Endodermal cell (in vitro differentiated cells): ENCODE measurements at regions not wholly inside any gene's neighbourhood (a gene's known extent, or its start where the extent isn't known, plus 50 kb on each side); places are given as distances from the start of the nearest gene placed in this dataset.

Experiments used
- DNase-seq: peaks from one replicate; pipeline ENCODE4 v3.0.0-alpha.2; 2017
- H3K27ac ChIP-seq: 2 replicates; pipeline ENCODE4 v1.5.1; 2013; ENCODE audit warnings: mild to moderate bottlenecking, low read depth, low read length, moderate library complexity
- H3K27me3 ChIP-seq: 2 replicates; pipeline ENCODE4 v1.6.1; 2013; ENCODE audit warnings: mild to moderate bottlenecking, low read length, moderate library complexity; ENCODE audit not compliant: insufficient read depth, control insufficient read depth, poor library complexity, severe bottlenecking
- H3K36me3 ChIP-seq: 2 replicates; pipeline ENCODE4 v1.7.0; 2013; ENCODE audit warnings: mild to moderate bottlenecking, low read length, moderate library complexity; ENCODE audit not compliant: control insufficient read depth, insufficient read depth
- H3K4me1 ChIP-seq: one replicate; pipeline ENCODE4 v1.7.0; 2013; ENCODE audit warnings: low read length; ENCODE audit not compliant: control insufficient read depth, insufficient read depth
- H3K4me3 ChIP-seq: 2 replicates; pipeline ENCODE4 v1.5.1; 2013; ENCODE audit warnings: mild to moderate bottlenecking, low read length, moderate library complexity
- H3K9ac ChIP-seq: 2 replicates; pipeline ENCODE4 v1.6.1; 2013; ENCODE audit warnings: mild to moderate bottlenecking, low read length, moderate library complexity; ENCODE audit not compliant: poor library complexity, severe bottlenecking; ENCODE audit errors: extremely low read depth
- H3K9me3 ChIP-seq: 2 replicates; pipeline ENCODE4 v1.6.1; 2013; ENCODE audit warnings: mild to moderate bottlenecking, low read length, moderate library complexity; ENCODE audit not compliant: control insufficient read depth
- H3K27ac Mint-ChIP-seq: 2 replicates; pipeline ENCODE4 v1.8.0; 2020; ENCODE audit warnings: mixed read lengths
- H3K27me3 Mint-ChIP-seq: 2 replicates; pipeline ENCODE4 v1.8.0; 2021; ENCODE audit warnings: mild to moderate bottlenecking, mixed read lengths; ENCODE audit not compliant: insufficient read depth
- H3K36me3 Mint-ChIP-seq: 2 replicates; pipeline ENCODE4 v1.8.0; 2020; ENCODE audit warnings: low read depth, mixed read lengths
- H3K4me1 Mint-ChIP-seq: 2 replicates; pipeline ENCODE4 v1.8.0; 2020; ENCODE audit warnings: mixed read lengths
- H3K4me3 Mint-ChIP-seq: 2 replicates; pipeline ENCODE4 v1.8.0; 2020; ENCODE audit warnings: mild to moderate bottlenecking, moderate library complexity, mixed read lengths
- H3K9me3 Mint-ChIP-seq: 2 replicates; pipeline ENCODE4 v1.8.0; 2020; ENCODE audit warnings: mild to moderate bottlenecking, mixed read lengths
- WGBS, 2 experiments: methylation state at CpG; one replicate each; pipeline versions ENCODE4 v1.1.5 to v1.1.7; 2013; ENCODE audit warnings: missing lambda C conversion rate in 2 of 2, mixed read lengths in 1 of 2; ENCODE audit not compliant: insufficient coverage in 1 of 2, insufficient read length in 1 of 2; 5-methylcytosine and 5-hydroxymethylcytosine counted together
- TF ChIP-seq, protein P1 (sequence below): fragments of 200-600 bp; sonication (generic); conservative IDR thresholded peaks from 2 replicates; pipeline ENCODE4 v1.5.0; 2021; ENCODE audit warnings: antibody characterized with exemption, mild to moderate bottlenecking

DNA sequence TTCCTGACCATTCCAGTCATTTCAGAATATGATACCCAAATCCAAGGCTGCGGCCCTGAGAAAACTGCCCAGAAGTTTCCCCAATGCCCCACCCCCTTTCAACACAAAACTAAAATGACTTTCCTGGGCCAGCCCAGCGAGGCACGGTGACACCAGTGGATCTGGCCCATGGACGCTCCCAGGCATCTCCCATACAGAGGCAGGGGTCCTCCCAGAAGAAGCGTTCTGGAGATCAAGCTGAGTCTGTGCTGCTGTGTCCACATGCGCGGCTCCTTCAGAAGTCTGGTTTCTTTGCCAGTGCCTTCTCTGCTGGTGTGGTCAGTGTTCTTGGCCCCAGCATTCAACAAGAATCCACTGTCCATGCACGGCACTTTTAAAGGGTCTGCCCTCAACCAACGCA, 228.2 kb upstream of the SFSWAP start:
- H3K4me3 ChIP-seq = no peak overlapping the region
- Mint-ChIP-seq H3K9me3 (no peaks in the 10 kb centered on the region), H3K4me3 (no peak overlapping the region), H3K36me3 (no peaks in the 10 kb centered on the region), H3K27ac (no peak overlapping the region), H3K4me1 (peaks cover 1% of the 10 kb centered on the region), H3K27me3 (peaks cover 4% of the 10 kb centered on the region)
- H3K9me3 ChIP-seq = no peaks in the 10 kb centered on the region
- peak; percentile 23 for DNase-seq
- no peaks in the 10 kb centered on the region for H3K36me3 ChIP-seq
- TF ChIP-seq, protein P1, sequence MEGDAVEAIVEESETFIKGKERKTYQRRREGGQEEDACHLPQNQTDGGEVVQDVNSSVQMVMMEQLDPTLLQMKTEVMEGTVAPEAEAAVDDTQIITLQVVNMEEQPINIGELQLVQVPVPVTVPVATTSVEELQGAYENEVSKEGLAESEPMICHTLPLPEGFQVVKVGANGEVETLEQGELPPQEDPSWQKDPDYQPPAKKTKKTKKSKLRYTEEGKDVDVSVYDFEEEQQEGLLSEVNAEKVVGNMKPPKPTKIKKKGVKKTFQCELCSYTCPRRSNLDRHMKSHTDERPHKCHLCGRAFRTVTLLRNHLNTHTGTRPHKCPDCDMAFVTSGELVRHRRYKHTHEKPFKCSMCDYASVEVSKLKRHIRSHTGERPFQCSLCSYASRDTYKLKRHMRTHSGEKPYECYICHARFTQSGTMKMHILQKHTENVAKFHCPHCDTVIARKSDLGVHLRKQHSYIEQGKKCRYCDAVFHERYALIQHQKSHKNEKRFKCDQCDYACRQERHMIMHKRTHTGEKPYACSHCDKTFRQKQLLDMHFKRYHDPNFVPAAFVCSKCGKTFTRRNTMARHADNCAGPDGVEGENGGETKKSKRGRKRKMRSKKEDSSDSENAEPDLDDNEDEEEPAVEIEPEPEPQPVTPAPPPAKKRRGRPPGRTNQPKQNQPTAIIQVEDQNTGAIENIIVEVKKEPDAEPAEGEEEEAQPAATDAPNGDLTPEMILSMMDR = no peak
- no peak overlapping the region for H3K27ac ChIP-seq
- no peak overlapping the region for H3K9ac ChIP-seq
- H3K27me3 ChIP-seq = no peaks in the 10 kb centered on the region
- H3K4me1 ChIP-seq = no peaks in the 10 kb centered on the region
- WGBS, 2 experiments = 93% methylated on average over 8 to 9 of the region's 9 CpGs

DNA sequence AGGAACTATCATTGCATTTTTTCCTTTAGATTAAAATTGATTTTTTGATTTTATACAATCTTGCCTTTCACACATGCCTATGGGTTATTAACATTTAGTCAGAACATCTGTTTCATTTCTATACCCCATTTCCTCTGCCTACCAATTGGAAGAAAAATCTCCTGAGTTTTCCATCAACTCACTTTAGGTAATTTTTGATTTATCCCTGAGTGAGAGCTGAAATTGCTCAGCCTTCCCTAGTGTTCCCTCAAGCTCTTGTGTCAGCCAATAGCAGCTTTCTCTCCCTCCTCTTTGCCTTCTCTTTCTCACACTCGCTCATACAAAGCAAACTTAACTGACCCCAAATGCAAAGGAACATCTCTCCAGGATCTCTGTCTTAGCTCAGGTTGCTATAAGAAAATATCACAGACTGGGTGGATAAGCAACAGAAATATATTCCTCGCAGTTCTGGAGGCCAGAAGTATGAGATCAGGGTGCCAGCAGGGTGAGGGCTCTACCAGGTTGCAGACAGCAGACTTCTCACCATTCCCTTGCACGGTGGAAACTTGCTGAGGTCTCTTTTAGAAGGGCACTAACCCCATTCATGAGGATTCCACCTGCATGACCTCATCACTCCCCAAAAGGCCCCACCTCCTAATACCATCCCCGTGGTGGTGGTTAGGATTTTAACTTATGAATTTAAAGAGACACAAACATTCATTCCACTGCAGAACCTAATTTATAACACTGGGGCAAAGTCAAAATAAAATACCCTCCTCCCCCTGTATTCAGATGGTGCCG, 224.2 kb upstream of the SFSWAP start:
- Histone ChIP-seq H3K9ac (no peak overlapping the region), H3K27ac (no peak overlapping the region), H3K4me1 (no peaks in the 10 kb centered on the region), H3K36me3 (no peaks in the 10 kb centered on the region), H3K4me3 (no peak overlapping the region), H3K9me3 (no peaks in the 10 kb centered on the region), H3K27me3 (no peaks in the 10 kb centered on the region)
- H3K4me3 Mint-ChIP-seq = no peak overlapping the region
- no peak overlapping the region for H3K27ac Mint-ChIP-seq
- no peaks in the 10 kb centered on the region for H3K36me3 Mint-ChIP-seq
- 64 to 93% methylated on average over 2 to 5 of the region's 5 CpGs for WGBS, 2 experiments
- peaks cover 1% of the 10 kb centered on the region for H3K4me1 Mint-ChIP-seq
- no peak for DNase-seq
- TF ChIP-seq, protein P1 = no peak
- H3K9me3 Mint-ChIP-seq = no peaks in the 10 kb centered on the region
- H3K27me3 Mint-ChIP-seq = no peaks in the 10 kb centered on the region

DNA sequence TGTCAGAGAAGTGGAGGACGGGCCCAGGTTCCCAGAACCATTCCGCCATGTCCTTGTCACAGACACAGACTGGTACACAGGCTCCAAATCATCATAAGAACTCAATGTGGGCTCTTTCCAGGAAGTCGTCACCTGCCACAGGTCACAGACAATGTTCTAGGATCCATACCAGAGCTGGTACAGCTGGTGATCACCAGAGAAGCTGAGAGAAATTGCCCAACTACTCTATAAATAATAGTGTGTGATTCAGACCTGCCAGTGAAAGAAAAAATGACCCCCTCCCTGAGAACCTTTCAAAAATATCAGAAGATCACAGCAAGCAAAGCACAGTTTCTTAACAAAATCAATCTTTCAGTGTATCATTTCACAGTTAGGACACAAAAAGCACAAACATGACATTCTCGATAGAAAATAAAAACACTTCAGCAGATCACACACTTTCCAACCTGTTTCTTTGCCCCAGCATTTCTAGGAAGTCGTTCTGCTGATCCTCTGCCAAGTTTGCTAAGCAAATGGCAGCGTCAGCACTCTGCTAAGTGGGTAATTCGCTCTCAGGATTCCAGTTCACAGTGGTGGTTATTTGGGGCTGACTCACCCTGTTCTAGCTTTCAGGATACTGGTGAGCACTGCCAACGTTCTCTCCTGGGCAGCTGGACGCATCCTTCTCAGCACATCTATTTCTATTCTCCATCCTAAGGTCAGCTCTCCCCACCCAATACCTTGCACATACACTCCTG, 223.3 kb upstream of the SFSWAP start:
- Histone ChIP-seq H3K36me3 (no peaks in the 10 kb centered on the region), H3K9ac (no peak overlapping the region), H3K9me3 (no peaks in the 10 kb centered on the region), H3K27ac (no peak overlapping the region), H3K4me3 (no peak overlapping the region), H3K4me1 (no peaks in the 10 kb centered on the region), H3K27me3 (no peaks in the 10 kb centered on the region)
- no peak overlapping the region for H3K27ac Mint-ChIP-seq
- no peaks in the 10 kb centered on the region for H3K9me3 Mint-ChIP-seq
- TF ChIP-seq, protein P1 = no peak
- no peaks in the 10 kb centered on the region for H3K4me1 Mint-ChIP-seq
- WGBS, 2 experiments = 87 to 88% methylated on average over 5 to 9 of the region's 9 CpGs
- H3K4me3 Mint-ChIP-seq = no peak overlapping the region
- no peaks in the 10 kb centered on the region for H3K36me3 Mint-ChIP-seq
- no peaks in the 10 kb centered on the region for H3K27me3 Mint-ChIP-seq
- no peak for DNase-seq
